Smooth muscle cell (in vitro differentiated cells): ENCODE measurements at regions not wholly inside any gene's neighbourhood (a gene's known extent, or its start where the extent isn't known, plus 50 kb on each side); places are given as distances from the start of the nearest gene placed in this dataset.

Experiments used
- DNase-seq: peaks from one replicate; lab custom pipeline; 2025; ENCODE audit not compliant: unreplicated experiment; lab: John Stamatoyannopoulos, UW
- H2AFZ ChIP-seq: fragments of 200-600 bp; sonication (generic); 2 replicates; pipeline ENCODE4 v1.6.0; 2016; ENCODE audit warnings: antibody characterized with exemption, low read depth, mild to moderate bottlenecking
- H3F3A ChIP-seq: fragments of 200-600 bp; sonication (generic); 2 replicates; pipeline ENCODE4 v1.6.0; 2017; ENCODE audit warnings: antibody characterized with exemption, low read depth
- H3K27ac ChIP-seq: fragments of 200-600 bp; sonication (generic); 2 replicates; pipeline ENCODE4 v1.5.1; 2016; ENCODE audit warnings: low read depth, mild to moderate bottlenecking
- H3K27me3 ChIP-seq: fragments of 200-600 bp; sonication (generic); 2 replicates; pipeline ENCODE4 v1.6.1; 2016; ENCODE audit warnings: low read depth, mild to moderate bottlenecking
- H3K36me3 ChIP-seq: fragments of 200-600 bp; sonication (generic); 2 replicates; pipeline ENCODE4 v1.5.1; 2016; ENCODE audit warnings: low read depth
- H3K4me1 ChIP-seq: fragments of 200-600 bp; sonication (generic); 2 replicates; pipeline ENCODE4 v1.5.1; 2016; ENCODE audit warnings: low read depth
- H3K4me2 ChIP-seq: fragments of 200-600 bp; sonication (generic); 2 replicates; pipeline ENCODE4 v1.6.0; 2016; ENCODE audit warnings: mild to moderate bottlenecking
- H3K4me3 ChIP-seq: fragments of 200-600 bp; sonication (generic); 2 replicates; pipeline ENCODE4 v1.5.1; 2016; ENCODE audit warnings: mild to moderate bottlenecking
- H3K79me2 ChIP-seq: fragments of 200-600 bp; sonication (generic); 2 replicates; pipeline ENCODE4 v1.6.0; 2016; ENCODE audit warnings: low read depth, mild to moderate bottlenecking
- H3K9ac ChIP-seq: fragments of 200-600 bp; sonication (generic); 2 replicates; pipeline ENCODE4 v1.6.0; 2016; ENCODE audit warnings: low read depth
- H3K9me3 ChIP-seq: fragments of 200-600 bp; sonication (generic); replicated peaks from 2 replicates; pipeline ENCODE4 v1.5.1; 2016; ENCODE audit warnings: low read depth
- H4K20me1 ChIP-seq: fragments of 200-600 bp; sonication (generic); 2 replicates; pipeline ENCODE4 v1.6.0; 2016; ENCODE audit warnings: low read depth
- WGBS: methylation state at CpG from one replicate; pipeline ENCODE4 v1.1.7; 2016; ENCODE audit warnings: low lambda C conversion rate; 5-methylcytosine and 5-hydroxymethylcytosine counted together
- TF ChIP-seq, protein P1 (sequence below): fragments of 200-600 bp; sonication (generic); IDR thresholded peaks from 2 replicates; pipeline ENCODE4 v1.5.1; 2017; ENCODE audit warnings: borderline replicate concordance, mild to moderate bottlenecking, antibody characterized with exemption; ENCODE audit not compliant: insufficient read depth, poor library complexity, severe bottlenecking

DNA sequence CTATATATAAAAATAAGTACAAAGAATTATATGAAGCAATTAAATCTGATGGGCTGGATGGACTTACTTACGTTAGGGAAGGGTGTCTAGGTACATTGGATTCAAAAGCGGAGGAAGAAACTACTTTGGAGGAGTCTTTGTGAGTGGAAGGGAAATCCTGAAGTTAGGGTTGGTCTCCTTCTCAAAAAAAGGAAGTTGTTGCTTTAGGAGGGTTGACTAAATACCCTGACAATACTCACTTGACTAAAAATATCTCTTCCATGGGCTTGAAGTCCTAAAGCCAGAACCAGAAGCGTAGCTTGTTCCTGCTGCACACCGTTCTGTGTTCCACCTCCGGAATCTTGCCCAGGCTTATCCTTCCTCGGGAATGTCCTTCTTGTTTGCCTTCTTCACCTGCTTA, 143.3 kb upstream of the ZEB2 start:
- WGBS, result 97% methylated on average over 6 of the region's 6 CpGs

DNA sequence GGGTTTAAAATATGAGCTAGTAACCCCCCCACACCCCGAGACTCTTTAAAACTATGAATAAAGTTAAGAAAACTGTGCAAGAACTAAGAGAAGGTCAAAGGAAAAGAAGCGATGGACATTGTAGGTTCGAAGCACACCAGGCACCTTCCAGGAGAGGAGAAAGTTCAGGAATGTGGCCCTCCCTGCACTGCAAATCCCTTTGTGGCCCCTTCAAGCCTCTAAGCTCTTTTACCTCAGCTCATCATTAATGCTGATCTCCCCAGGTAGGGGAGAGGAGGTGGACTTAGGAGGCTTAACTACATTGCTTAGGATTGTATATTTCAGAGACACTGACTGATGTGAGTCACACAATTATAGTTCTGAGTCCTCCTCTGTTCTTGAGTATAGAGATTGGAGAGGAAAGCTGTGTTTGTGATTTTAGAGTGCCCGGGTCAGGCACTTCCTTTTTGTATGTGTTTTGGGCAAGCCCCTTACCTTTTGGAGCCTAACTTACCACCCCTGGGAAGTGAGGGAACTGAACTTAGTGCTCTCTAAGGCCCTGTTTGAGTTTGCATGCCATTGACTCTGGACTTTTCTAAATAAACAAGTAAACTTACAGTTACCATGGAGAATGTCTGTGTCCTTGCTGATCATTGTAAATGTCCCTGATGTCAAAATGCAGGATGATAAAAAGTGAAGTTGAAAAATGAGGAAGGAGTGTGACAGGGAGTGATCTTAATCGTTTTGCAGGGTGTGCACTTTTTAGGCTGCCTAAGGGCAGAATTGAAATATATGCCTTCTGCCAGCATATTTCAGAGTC, 140.8 kb upstream of the ZEB2 start:
- no peak for DNase-seq
- TF ChIP-seq, protein P1, sequence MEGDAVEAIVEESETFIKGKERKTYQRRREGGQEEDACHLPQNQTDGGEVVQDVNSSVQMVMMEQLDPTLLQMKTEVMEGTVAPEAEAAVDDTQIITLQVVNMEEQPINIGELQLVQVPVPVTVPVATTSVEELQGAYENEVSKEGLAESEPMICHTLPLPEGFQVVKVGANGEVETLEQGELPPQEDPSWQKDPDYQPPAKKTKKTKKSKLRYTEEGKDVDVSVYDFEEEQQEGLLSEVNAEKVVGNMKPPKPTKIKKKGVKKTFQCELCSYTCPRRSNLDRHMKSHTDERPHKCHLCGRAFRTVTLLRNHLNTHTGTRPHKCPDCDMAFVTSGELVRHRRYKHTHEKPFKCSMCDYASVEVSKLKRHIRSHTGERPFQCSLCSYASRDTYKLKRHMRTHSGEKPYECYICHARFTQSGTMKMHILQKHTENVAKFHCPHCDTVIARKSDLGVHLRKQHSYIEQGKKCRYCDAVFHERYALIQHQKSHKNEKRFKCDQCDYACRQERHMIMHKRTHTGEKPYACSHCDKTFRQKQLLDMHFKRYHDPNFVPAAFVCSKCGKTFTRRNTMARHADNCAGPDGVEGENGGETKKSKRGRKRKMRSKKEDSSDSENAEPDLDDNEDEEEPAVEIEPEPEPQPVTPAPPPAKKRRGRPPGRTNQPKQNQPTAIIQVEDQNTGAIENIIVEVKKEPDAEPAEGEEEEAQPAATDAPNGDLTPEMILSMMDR, result no peak
- H3K36me3 ChIP-seq, result no peaks in the 10 kb centered on the region
- 72% methylated on average over 5 of the region's 5 CpGs for whole genome bisulfite sequencing
- H3K9ac ChIP-seq, result peak overlapping the region; percentile 20
- H3K27me3 ChIP-seq, result no peaks in the 10 kb centered on the region
- no peaks in the 10 kb centered on the region for H3K4me1 ChIP-seq
- H4K20me1 ChIP-seq, result no peaks in the 10 kb centered on the region
- peak overlapping the region; percentile 29 for H3K4me2 ChIP-seq
- H3K9me3 ChIP-seq, result no peaks in the 10 kb centered on the region
- H3K79me2 ChIP-seq, result peaks cover 4% of the 10 kb centered on the region
- H3F3A ChIP-seq, result no peaks in the 10 kb centered on the region
- H2AFZ ChIP-seq, result peak overlapping the region; percentile 73
- no peak overlapping the region for H3K4me3 ChIP-seq
- H3K27ac ChIP-seq, result peak overlapping the region; percentile 75

More for the DNA sequence above, 143.3 kb upstream of the ZEB2 start:
- TF ChIP-seq, protein P1, result no peak
- no peak overlapping the region for H3K9ac ChIP-seq
- H3K27ac ChIP-seq, result no peak overlapping the region
- DNase-seq, result no peak
- H3K4me2 ChIP-seq, result no peak overlapping the region
- H3K9me3 ChIP-seq, result no peaks in the 10 kb centered on the region
- no peaks in the 10 kb centered on the region for H3K4me1 ChIP-seq
- H3K4me3 ChIP-seq, result no peak overlapping the region
- no peaks in the 10 kb centered on the region for H4K20me1 ChIP-seq
- peaks cover 4% of the 10 kb centered on the region for H3K79me2 ChIP-seq
- no peaks in the 10 kb centered on the region for H3K27me3 ChIP-seq
- no peaks in the 10 kb centered on the region for H3K36me3 ChIP-seq
- no peak overlapping the region for H2AFZ ChIP-seq
- no peaks in the 10 kb centered on the region for H3F3A ChIP-seq

GRCh38 chr2:144659731-144660275, 139.9 kb upstream of the ZEB2 start:
- Histone ChIP-seq H3K27ac (peak overlapping the region; percentile 75), H3K4me3 (no peak overlapping the region), H3K36me3 (no peaks in the 10 kb centered on the region), H3K4me2 (peak overlapping the region; percentile 29), H3K9me3 (no peaks in the 10 kb centered on the region), H2AFZ (no peak overlapping the region), H3F3A (no peaks in the 10 kb centered on the region), H3K27me3 (no peaks in the 10 kb centered on the region), H3K79me2 (peaks cover under 1% of the 10 kb centered on the region), H3K9ac (no peak overlapping the region), H3K4me1 (no peaks in the 10 kb centered on the region), H4K20me1 (no peaks in the 10 kb centered on the region)
- no peak for DNase-seq
- 66% methylated on average over 10 of the region's 10 CpGs for WGBS
- TF ChIP-seq, protein P1, result no peak

- Histone ChIP-seq H3K4me3 (no peak overlapping the region), H2AFZ (no peak overlapping the region), H3K4me2 (no peak overlapping the region), H3F3A (no peaks in the 10 kb centered on the region), H3K27ac (no peak overlapping the region), H3K27me3 (no peaks in the 10 kb centered on the region), H3K36me3 (no peaks in the 10 kb centered on the region), H3K9me3 (no peaks in the 10 kb centered on the region), H3K79me2 (no peaks in the 10 kb centered on the region), H4K20me1 (no peaks in the 10 kb centered on the region), H3K9ac (no peak overlapping the region), H3K4me1 (peaks cover 4% of the 10 kb centered on the region)
- no peak for DNase-seq
- 70% methylated on average over 3 of the region's 3 CpGs for WGBS
- TF ChIP-seq, protein P1, result no peak
Measured at GRCh38 chr2:144654523-144654922, 134.6 kb upstream of the ZEB2 start.
